GM19324 (cell line): ENCODE measurements at regions not wholly inside any gene's neighbourhood (a gene's known extent, or its start where the extent isn't known, plus 50 kb on each side); places are given as distances from the start of the nearest gene placed in this dataset.
"Not testable (repeated sequence)": the region's sequence is repeated elsewhere in the genome, so short reads cannot be mapped to it uniquely, and the experiment has no call there.

Experiments used
- ATAC-seq: cut with Tn5 transposase; IDR thresholded peaks from one replicate; pipeline ENCODE4 v1.9.1; 2021; ENCODE audit warnings: mild to moderate bottlenecking, moderate library complexity; ENCODE audit not compliant: unreplicated experiment, low FRiP score

- no peak for ATAC-seq
Observed at GRCh38 chr15:79602180-79602579, 170.0 kb downstream of the MINAR1 start.

GRCh38 chr15:79602731-79603130 lies 170.6 kb downstream of the MINAR1 start:
- ATAC-seq: no peak

GRCh38 chr15:79606831-79607355 lies 174.8 kb downstream of the MINAR1 start:
- ATAC-seq: no peak

GRCh38 chr15:79608066-79608864 lies 176.1 kb downstream of the MINAR1 start:
- ATAC-seq: no peak

GRCh38 chr15:79609506-79609905 lies 177.4 kb downstream of the MINAR1 start:
- no peak for ATAC-seq

GRCh38 chr15:79610021-79610420 lies 177.9 kb downstream of the MINAR1 start:
- no peak for ATAC-seq

GRCh38 chr15:79615754-79616153 lies 183.6 kb downstream of the MINAR1 start:
- no peak for ATAC-seq

- ATAC-seq: no peak
Observed at GRCh38 chr15:79617071-79617470, 184.9 kb downstream of the MINAR1 start.

- no peak for ATAC-seq
Observed at GRCh38 chr15:79620112-79620857, 188.1 kb downstream of the MINAR1 start.

- ATAC-seq: not testable (repeated sequence)
Observed at GRCh38 chr15:79621805-79622204, 189.7 kb downstream of the MINAR1 start.

GRCh38 chr15:79623488-79623887 lies 191.4 kb downstream of the MINAR1 start:
- no peak for ATAC-seq

GRCh38 chr15:79629687-79630086 lies 197.6 kb downstream of the MINAR1 start:
- no peak for ATAC-seq

- no peak for ATAC-seq
Observed at GRCh38 chr15:79632457-79632856, 200.3 kb downstream of the MINAR1 start.

GRCh38 chr15:79635149-79635771 lies 203.1 kb downstream of the MINAR1 start:
- ATAC-seq: no peak

GRCh38 chr15:79635897-79636561 lies 203.9 kb downstream of the MINAR1 start:
- no peak for ATAC-seq

GRCh38 chr15:79640206-79640605 lies 208.1 kb downstream of the MINAR1 start:
- ATAC-seq: no peak

GRCh38 chr15:79641841-79642240 lies 209.7 kb downstream of the MINAR1 start:
- no peak for ATAC-seq

- no peak for ATAC-seq
Observed at GRCh38 chr15:79643393-79643792, 211.3 kb downstream of the MINAR1 start.

GRCh38 chr15:79644091-79644490 lies 212.0 kb downstream of the MINAR1 start:
- ATAC-seq: no peak

GRCh38 chr15:79652972-79653371 lies 220.8 kb downstream of the MINAR1 start:
- ATAC-seq: not testable (repeated sequence)

GRCh38 chr15:79653533-79653932 lies 221.4 kb downstream of the MINAR1 start:
- no peak for ATAC-seq
